ENCODE measurements at regions not wholly inside any gene's neighbourhood (a gene's known extent, or its start where the extent isn't known, plus 50 kb on each side); places are given as distances from the start of the nearest gene placed in this dataset.

- H3K27ac ChIP-seq, result no peak overlapping the region
- DNase-seq (ENCODE audit: low spot score in 2 of 2), result no peak
- no peaks in the 10 kb centered on the region for H3K36me3 ChIP-seq
- no peak overlapping the region for H3K4me3 ChIP-seq
- intact Hi-C loops (cut with DNase I; ENCODE audit: low total_unique reads), result no loop called here
- H3K9me3 ChIP-seq, result no peaks in the 10 kb centered on the region
- no peaks in the 10 kb centered on the region for H3K4me1 ChIP-seq
- no peaks in the 10 kb centered on the region for H3K27me3 ChIP-seq
- no peak for TF ChIP-seq POLR2AphosphoS5 (IDR thresholded peaks at IDR 0.05)
- no peak for TF ChIP-seq POLR2A (IDR thresholded peaks at IDR 0.05)
- TF ChIP-seq CTCF (IDR thresholded peaks at IDR 0.05), result no peak
Measured at GRCh38 chr7:156237614-156238013, 403.0 kb upstream of the RNF32 start.

- H3K36me3 ChIP-seq, result no peaks in the 10 kb centered on the region
- H3K4me1 ChIP-seq, result no peaks in the 10 kb centered on the region
- H3K27ac ChIP-seq, result no peak overlapping the region
- no peaks in the 10 kb centered on the region for H3K27me3 ChIP-seq
- intact Hi-C loops (cut with DNase I; ENCODE audit: low total_unique reads), result no loop called here
- no peak for TF ChIP-seq POLR2A (IDR thresholded peaks at IDR 0.05)
- no peak for TF ChIP-seq POLR2AphosphoS5 (IDR thresholded peaks at IDR 0.05)
- no peak overlapping the region for H3K4me3 ChIP-seq
- no peak for DNase-seq (ENCODE audit: low spot score in 2 of 2)
- H3K9me3 ChIP-seq, result no peaks in the 10 kb centered on the region
Measured at GRCh38 chr7:156236936-156237599, 403.5 kb upstream of the RNF32 start.

GRCh38 chr7:156236181-156236889, 404.2 kb upstream of the RNF32 start:
- TF ChIP-seq POLR2AphosphoS5 (IDR thresholded peaks at IDR 0.05), result no peak
- TF ChIP-seq POLR2A (IDR thresholded peaks at IDR 0.05), result no peak
- TF ChIP-seq CTCF (IDR thresholded peaks at IDR 0.05), result no peak
- Histone ChIP-seq H3K9me3 (no peaks in the 10 kb centered on the region), H3K36me3 (no peaks in the 10 kb centered on the region), H3K27me3 (no peaks in the 10 kb centered on the region), H3K4me3 (no peak overlapping the region), H3K27ac (no peak overlapping the region), H3K4me1 (no peaks in the 10 kb centered on the region)
- no peak for DNase-seq (ENCODE audit: low spot score in 2 of 2)
- intact Hi-C loops (cut with DNase I; ENCODE audit: low total_unique reads), result no loop called here

- Histone ChIP-seq H3K27me3 (no peaks in the 10 kb centered on the region), H3K4me3 (no peak overlapping the region), H3K4me1 (no peaks in the 10 kb centered on the region), H3K36me3 (no peaks in the 10 kb centered on the region), H3K27ac (no peak overlapping the region), H3K9me3 (no peaks in the 10 kb centered on the region)
- intact Hi-C loops (cut with DNase I; ENCODE audit: low total_unique reads), result no loop called here
- no peak for DNase-seq (ENCODE audit: low spot score in 2 of 2)
- TF ChIP-seq POLR2A (IDR thresholded peaks at IDR 0.05) (no peak), POLR2AphosphoS5 (IDR thresholded peaks at IDR 0.05) (no peak), CTCF (IDR thresholded peaks at IDR 0.05) (no peak)
Measured at GRCh38 chr7:156234666-156235494, 405.7 kb upstream of the RNF32 start.

- Histone ChIP-seq H3K36me3 (no peaks in the 10 kb centered on the region), H3K4me1 (no peaks in the 10 kb centered on the region), H3K27ac (no peak overlapping the region), H3K4me3 (no peak overlapping the region), H3K9me3 (peaks cover under 1 to 3% of the 10 kb centered on the region in 2 donors), H3K27me3 (no peaks in the 10 kb centered on the region)
- DNase-seq (ENCODE audit: low spot score in 2 of 2), result no peak
- intact Hi-C loops (cut with DNase I; ENCODE audit: low total_unique reads), result no loop called here
- no peak for TF ChIP-seq CTCF (IDR thresholded peaks at IDR 0.05)
- no peak for TF ChIP-seq POLR2AphosphoS5 (IDR thresholded peaks at IDR 0.05)
- TF ChIP-seq POLR2A (IDR thresholded peaks at IDR 0.05), result no peak
Measured at GRCh38 chr7:156234192-156234591, 406.4 kb upstream of the RNF32 start.

Measured in breast epithelium (tissue), 4 donors.